Motor neuron (in vitro differentiated cells): ENCODE measurements at regions not wholly inside any gene's neighbourhood (a gene's known extent, or its start where the extent isn't known, plus 50 kb on each side); places are given as distances from the start of the nearest gene placed in this dataset.
A peak's percentile ranks its signal among the peaks of the same experiment; 100 is the strongest.

Source experiments
- ATAC-seq, 8 experiments: fragments of 200-7000 bp; cut with Tn5 transposase; replicated peaks in 6 of 8; 2 replicates each; pipeline ENCODE4 v1.8.0; 2021; ENCODE audit warnings: mild to moderate bottlenecking in 8 of 8, moderate library complexity in 8 of 8
- H3K27ac ChIP-seq, 2 donors: fragments of 250-450 bp; sonication (Bioruptor Pico); 2 replicates each; pipeline ENCODE4 v1.9.0; 2021; ENCODE audit warnings: antibody characterized with exemption in 2 of 2, mild to moderate bottlenecking in 2 of 2, moderate library complexity in 1 of 2
- H3K4me1 ChIP-seq, 2 donors: fragments of 250-450 bp; sonication (Bioruptor Pico); replicated peaks in 1 of 2; 2 replicates each; pipeline ENCODE4 v1.6.1; 2021; ENCODE audit warnings: antibody characterized with exemption in 2 of 2, mild to moderate bottlenecking in 2 of 2, moderate library complexity in 1 of 2
- H3K4me3 ChIP-seq, 5 donors: fragments of 250-450 bp; sonication (Bioruptor Pico); 2 replicates each; pipeline ENCODE4 v1.9.0; 2021; ENCODE audit warnings: antibody characterized with exemption in 5 of 5, mild to moderate bottlenecking in 5 of 5, moderate library complexity in 4 of 5
- WGBS, 10 experiments: fragments of 450-650 bp; shearing (Covaris generic); methylation state at CpG; one replicate each; pipeline ENCODE4 v1.0.0; 2022; 5-methylcytosine and 5-hydroxymethylcytosine counted together
- in situ Hi-C, 9 experiments: fragments of 400-800 bp; cut with MboI; loops; one replicate each; pipeline ENCODE4 v1.15.0; 2021; ENCODE audit warnings: low sequenced_read_pairs in 9 of 9, low pct_unique_long_range_greater_than_20kb in 2 of 9; ENCODE audit not compliant: unreplicated experiment in 9 of 9

DNA sequence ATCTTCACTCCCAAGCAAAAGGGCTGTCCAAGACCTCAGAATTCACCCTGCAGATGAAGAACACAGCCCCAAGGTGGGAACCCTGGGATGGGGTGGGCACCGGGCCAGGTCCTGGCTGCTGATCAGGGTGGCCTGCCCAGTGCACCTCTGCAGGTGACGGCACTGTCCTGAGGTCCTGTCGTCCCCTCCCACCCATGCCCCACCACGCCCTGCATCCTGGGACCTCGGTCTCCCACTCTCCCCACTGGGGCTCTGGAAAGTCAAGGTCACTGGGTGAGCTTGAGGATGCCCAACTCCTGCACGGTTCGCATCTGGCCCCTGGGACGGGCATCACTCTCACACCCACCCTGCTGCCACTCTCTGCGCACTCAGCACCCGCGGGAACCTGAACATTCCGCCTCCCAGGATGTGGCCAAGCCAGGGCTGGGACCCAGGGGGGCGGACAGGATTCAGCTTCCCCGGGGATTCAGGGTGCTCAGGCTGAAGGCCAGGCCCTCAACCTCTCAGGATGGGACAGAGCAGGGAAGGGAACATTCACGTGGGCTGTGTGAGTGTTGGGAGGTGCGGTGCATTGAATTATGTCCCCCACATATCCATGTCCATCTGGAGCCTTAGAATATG is 115.9 kb downstream of the CPZ start:
- H3K4me3 ChIP-seq: no peak overlapping the region
- WGBS, 10 experiments: 50 to 93% (median 82%) methylated on average over 2 to 6 of the region's 16 CpGs; no CpG with 5 or more reads in 5 of the 10 experiments
- in situ Hi-C loops: no loop called here
- H3K27ac ChIP-seq: no peak overlapping the region
- peaks cover 0 to 7% of the 10 kb centered on the region in 2 donors for H3K4me1 ChIP-seq
- no peak for ATAC-seq

DNA sequence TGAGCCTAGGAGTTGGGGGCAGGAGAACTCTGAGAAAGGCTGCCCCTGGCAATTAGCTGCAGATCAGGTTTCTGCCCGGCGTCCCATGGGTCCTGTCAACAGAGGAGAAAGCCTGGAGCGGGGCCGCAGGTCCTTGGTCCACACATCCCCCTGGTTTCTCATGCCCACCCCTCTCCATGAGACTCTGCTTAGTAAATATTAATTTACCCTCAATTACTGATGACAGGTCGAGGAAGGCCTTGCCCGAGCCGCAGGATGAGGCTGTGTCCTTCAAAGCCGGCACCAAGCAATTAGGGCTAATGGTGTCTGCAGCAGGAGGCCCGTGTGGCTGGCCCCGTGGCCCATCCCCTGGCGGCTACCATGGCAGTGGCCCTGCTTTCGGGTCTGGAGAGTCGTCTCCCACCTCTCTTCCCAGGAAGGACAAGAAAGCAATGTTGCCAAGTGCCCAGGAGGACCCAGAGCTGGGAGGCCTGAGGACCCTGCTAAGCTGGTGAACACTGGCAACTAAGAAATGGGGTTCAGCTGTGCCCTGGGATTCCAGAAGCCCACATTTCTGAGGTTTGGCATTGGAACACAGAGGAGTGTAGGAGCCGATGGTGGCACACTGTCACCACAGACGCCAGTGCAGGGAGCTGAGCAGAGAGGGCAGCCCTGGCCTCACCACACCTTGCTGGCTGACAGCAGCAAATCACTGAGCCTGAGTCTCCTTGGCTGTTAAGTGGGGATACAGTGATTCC is 114.6 kb downstream of the CPZ start:
- H3K4me1 ChIP-seq: peaks cover 0 to 7% of the 10 kb centered on the region in 2 donors
- no peak overlapping the region for H3K27ac ChIP-seq
- ATAC-seq: no peak
- WGBS, 10 experiments: 0 to 52% (median 32%) methylated on average over 1 to 7 of the region's 15 CpGs; no CpG with 5 or more reads in 7 of the 10 experiments
- in situ Hi-C loops: no loop called here
- H3K4me3 ChIP-seq: no peak overlapping the region

DNA sequence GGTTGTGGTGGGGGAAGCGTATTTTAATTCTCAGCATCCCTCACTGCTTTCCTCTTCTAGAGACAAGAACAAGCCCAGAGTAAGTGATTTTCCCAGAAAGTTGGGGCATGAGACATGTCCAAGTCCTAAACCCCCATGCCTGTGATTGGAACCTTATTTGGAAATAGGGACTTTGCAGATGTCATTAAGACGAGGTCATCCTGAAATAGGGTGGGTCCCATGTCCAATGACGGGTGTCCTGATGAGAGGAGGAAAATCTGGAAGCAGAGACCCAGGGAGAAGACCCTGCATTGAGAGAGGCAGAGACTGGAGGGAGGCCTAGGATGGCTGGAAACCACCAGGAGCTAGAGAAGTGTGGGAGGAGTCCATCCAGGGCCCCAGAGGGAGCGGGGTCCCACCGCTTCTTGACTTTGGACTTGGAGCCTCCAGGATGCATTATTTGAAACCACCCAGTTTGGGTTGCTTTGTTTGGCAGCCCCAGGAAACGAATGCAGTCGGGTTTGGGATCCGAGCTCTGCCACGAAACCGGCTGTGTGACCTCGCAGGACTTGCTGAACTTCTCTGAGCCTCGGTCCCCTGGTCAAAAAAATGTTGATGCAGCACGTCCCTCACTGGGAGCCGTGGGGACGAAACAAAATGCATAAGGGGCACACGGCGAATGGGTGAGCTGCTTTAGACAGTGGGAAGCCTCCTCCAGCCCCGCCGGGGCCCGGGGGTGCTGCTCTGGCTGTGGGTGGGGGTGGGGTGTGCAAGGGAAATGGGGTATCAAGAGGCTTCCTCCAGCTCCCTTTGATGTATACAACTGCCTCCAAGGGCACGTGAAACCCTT is 113.9 kb downstream of the CPZ start:
- WGBS, 10 experiments: 0 to 80% (median 51%) methylated on average over 1 to 5 of the region's 21 CpGs; no CpG with 5 or more reads in 5 of the 10 experiments
- H3K27ac ChIP-seq: no peak overlapping the region
- in situ Hi-C loops: no loop called here
- peaks cover 0 to 7% of the 10 kb centered on the region in 2 donors for H3K4me1 ChIP-seq
- H3K4me3 ChIP-seq: no peak overlapping the region
- ATAC-seq: no peak

DNA sequence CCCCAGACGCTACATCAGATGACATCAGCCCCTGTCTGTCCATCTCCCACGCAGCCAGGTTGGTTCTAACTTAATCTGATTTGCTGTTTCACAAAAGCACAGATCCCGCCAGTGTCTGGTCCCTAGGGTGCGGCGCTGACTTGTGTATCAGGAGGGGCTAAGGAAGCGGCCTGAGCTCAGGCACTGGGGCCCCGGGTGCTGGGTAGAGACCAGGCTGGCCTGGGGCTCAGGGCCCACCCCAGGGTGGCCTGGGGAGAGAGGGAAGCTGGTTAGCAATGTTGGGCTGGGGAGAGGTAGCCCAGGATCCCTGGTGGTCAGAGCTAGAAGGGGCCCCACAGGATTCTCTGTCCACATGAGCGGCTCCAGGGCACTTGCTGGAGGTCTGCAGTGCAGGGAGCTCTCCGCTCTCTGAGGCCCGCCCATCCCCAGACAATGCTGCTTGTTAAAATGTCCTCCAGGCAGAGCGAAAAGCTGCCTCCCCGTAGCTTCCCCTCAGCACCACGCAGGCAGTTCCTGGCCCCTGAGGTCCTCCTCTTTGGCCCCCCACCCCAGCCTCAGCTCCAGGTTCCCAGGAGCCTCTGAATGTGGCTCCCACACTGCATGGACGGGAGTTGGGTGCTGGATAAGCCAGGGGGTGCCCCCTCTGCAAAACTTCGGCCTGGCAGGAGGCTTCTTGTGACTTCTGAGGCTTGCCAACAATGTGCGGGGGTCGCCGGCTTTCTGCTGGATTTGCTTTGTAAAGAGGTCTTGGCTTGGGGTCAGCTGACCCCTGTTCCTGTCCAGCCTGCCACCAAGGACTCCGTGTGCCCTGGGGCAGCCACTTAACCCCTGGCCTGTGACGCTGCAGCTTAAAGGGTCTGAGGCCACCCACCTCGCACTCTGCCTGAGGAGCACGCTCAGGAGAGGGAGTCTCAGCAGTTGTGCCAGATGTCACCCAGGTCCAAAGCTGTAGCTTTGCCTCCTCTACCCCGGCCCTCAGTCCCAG is 112.9 kb downstream of the CPZ start:
- 4 to 68% (median 52%) methylated on average over 4 to 11 of the region's 23 CpGs; no CpG with 5 or more reads in 4 of the 10 experiments for WGBS, 10 experiments
- Histone ChIP-seq H3K4me1 (peaks cover 2 to 7% of the 10 kb centered on the region in 2 donors), H3K27ac (no peak overlapping the region), H3K4me3 (no peak overlapping the region)
- peak in 4 of 8 experiments; percentile 49 to 61 (median 54) for ATAC-seq
- in situ Hi-C loops: no loop called here

DNA sequence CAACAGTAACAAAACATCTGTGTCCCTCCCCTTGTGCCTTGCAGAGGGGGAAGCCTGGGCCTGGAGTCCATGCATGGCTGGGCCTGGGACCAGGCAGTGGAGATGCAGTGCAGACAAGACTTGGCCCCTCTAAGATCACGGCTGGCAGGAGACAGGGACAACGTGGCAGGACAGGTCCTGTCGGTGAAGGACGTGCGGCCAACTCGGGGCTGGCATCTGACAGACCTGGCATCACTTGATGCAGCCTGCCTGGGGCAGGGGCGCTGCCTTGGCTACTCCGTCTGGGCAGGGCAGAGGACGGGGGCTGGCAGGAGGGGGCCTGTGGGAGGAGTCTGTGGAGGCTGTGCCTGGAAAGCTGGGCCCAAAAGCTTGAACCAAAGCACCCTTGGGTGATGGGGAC is 112.1 kb downstream of the CPZ start:
- no peak for ATAC-seq
- 0 to 86% methylated on average over 1 to 4 of the region's 9 CpGs; no CpG with 5 or more reads in 8 of the 10 experiments for WGBS, 10 experiments
- Histone ChIP-seq H3K4me3 (no peak overlapping the region), H3K4me1 (peaks cover 2 to 7% of the 10 kb centered on the region in 2 donors), H3K27ac (no peak overlapping the region)
- in situ Hi-C loops: no loop called here

DNA sequence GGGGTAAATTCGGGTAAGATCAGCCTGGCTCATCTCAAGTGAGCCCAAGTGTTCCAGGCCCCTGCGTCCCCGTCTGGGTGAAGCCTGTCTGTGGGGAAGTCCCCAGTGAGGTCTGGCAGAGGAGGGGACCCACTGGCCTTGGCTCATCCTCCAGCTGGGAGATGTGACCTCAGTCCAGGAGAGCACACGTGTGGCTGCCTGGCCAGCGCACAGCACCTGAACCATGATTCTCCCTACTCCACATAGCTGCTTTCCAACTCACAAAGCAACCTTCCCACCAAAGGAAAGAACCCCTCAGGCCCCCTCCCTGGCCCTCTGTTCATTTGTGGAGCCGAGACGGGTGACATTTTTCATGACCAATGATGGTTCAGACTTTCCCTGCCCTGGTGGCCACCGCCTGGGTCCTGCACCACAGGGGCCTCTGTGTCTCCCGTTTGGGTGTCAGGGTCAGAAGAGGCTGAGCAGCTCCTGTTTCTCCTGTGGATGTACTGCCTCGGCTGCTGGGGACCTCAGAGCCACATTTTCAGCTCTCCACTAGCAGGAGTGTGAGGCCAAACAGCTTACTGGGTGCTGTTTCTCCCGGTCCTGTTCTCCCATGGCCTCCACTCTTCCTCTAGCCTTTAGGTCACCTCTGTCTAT is 111.4 kb downstream of the CPZ start:
- WGBS, 10 experiments: 0 to 57% (median 20%) methylated on average over 1 to 7 of the region's 11 CpGs; no CpG with 5 or more reads in 3 of the 10 experiments
- Histone ChIP-seq H3K27ac (no peak overlapping the region), H3K4me3 (no peak overlapping the region), H3K4me1 (peaks cover 2 to 7% of the 10 kb centered on the region in 2 donors)
- no peak for ATAC-seq
- in situ Hi-C loops: no loop called here

DNA sequence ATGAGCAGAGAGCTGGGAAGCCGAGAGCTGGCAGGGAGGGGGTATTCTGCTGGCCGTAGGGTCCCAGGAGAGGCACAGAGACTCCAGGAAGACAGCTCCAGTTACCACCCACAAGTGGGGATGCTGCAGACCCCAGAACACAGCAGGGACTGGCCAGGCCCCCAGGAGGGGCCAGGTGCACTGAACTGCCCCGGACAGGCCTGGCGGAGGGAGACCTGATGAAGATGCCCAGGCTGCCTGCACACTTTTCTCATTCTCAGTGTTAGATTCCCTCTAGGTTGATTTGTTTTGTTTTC is 110.8 kb downstream of the CPZ start:
- WGBS, 10 experiments: 96% methylated on average over 3 of the region's 4 CpGs; no CpG with 5 or more reads in 9 of the 10 experiments
- Histone ChIP-seq H3K4me1 (peaks cover 2 to 7% of the 10 kb centered on the region in 2 donors), H3K27ac (no peak overlapping the region), H3K4me3 (no peak overlapping the region)
- ATAC-seq: no peak
- in situ Hi-C loops: no loop called here

DNA sequence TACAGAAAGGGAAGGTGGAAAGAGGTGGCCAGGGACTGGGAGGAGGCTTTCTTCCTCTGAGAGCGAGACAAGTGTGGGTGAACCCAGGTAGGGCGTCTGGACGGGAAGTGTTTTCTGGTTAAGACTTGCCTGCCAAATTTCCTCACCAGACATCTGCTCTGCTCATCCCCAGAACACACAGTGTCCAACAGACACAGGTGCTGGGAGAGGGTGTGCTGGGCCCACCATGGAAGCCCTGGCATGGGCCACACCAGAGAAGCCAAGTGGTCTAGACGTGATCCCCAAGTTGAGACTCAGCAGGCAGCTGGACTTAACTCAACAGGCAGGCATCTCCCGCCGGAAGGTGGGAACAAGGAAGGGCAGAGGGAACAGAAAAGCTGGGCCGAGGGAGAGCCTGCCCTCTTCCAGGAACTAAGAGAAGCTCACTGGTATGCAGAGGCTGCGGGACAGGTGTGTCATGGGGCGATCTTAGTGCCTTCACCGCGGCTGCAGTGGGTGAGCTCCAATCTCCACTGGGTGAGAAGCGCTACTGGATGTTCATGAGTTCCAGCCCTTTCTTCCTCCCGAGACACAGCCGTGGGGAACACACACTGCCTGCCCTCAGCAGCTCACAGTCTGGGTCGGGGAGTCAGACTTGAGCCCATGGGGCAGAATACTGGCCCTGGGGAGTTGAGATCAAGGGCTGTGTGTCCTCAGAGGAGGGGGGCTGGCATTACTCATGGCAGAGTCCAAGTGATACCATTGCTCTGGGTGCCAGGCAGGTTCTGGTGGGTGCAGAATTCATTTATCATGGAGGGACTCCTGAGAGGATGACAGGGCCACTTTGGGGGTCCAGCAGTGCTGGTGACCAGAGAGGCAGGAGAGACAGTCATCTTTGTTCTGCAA is 110.2 kb downstream of the CPZ start:
- H3K27ac ChIP-seq: no peak overlapping the region
- no peak overlapping the region for H3K4me3 ChIP-seq
- 40 to 100% (median 80%) methylated on average over 1 to 11 of the region's 15 CpGs; no CpG with 5 or more reads in 3 of the 10 experiments for WGBS, 10 experiments
- in situ Hi-C loops: no loop called here
- H3K4me1 ChIP-seq: peaks cover 2 to 7% of the 10 kb centered on the region in 2 donors
- ATAC-seq: no peak

DNA sequence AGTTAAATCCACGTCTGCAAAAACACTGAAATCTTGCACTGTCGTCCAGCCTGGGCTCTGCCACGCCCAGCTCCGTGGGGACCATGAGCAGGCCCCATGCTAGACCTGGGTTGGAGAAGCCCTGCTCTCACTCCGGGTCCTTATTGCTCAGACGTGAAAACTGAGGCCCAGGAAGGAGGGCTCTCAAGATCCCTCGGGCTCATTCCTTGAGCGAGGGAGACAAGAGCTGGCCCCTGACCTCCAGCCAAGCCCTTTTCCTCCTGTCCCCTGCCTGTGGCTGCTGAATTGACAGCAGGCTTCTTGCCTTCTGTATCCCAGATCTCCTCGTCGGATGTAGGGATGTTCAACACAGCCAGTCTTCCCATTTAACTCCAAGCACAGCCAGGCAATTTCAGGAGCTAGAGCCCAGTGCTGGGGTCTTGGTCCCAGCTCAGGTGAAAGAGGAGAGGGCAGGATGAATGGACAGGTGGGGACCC is 109.5 kb downstream of the CPZ start:
- no peak for ATAC-seq
- in situ Hi-C loops: no loop called here

DNA sequence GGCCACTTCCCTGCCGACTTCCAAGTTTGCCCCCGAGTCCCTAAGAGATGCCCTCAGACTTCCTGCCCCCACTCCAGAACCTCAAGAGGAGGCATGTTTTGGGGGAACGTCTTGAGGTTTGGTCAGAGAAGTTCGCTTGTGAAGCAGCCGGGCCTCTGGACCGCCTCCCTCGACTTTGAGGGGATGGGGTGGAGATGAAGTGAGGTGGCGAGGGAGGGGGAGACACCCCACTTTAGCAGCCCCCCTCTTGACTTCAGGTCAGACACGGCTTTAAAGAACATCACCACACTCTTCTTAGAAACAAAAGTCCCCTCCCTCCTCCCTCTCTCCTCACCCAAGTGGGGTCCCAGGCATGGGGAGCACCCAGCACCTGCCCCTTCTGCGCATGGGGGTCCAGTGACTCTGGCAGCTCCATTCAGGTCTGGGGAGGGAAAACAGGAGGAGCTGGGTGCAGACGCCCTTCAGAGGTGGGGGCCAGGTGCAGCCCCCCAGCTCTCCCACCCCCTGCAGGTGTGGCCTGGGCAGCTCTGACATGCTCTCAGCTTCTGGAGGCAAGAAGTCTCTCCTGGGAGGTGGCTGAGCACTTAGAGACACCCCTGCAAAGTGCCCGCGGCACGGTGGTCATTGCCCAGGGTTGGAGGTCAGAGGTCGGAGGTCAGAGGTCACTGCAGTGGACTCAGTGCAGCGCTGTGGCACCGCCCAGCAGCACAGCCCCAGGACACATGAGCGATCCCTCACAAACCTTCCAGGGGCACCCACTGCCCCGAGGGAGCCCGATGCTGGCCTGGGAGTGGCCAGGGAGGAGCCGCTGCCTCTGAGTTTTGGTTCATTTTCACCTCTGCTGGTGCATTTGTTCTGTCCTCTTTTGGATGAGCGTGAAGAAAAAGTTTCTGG is 108.8 kb downstream of the CPZ start:
- no peak for ATAC-seq
- 25 to 100% (median 78%) methylated on average over 2 to 4 of the region's 22 CpGs; no CpG with 5 or more reads in 3 of the 10 experiments for WGBS, 10 experiments
- Histone ChIP-seq H3K4me3 (no peak overlapping the region), H3K4me1 (peaks cover 2 to 7% of the 10 kb centered on the region in 2 donors), H3K27ac (no peak overlapping the region)
- in situ Hi-C loops: no loop called here

More for the DNA sequence above, 109.5 kb downstream of the CPZ start:
- Histone ChIP-seq H3K4me3 (no peak overlapping the region), H3K27ac (no peak overlapping the region), H3K4me1 (peaks cover 2 to 7% of the 10 kb centered on the region in 2 donors)
- WGBS, 10 experiments: 22 to 90% (median 68%) methylated on average over 1 to 5 of the region's 10 CpGs; no CpG with 5 or more reads in 4 of the 10 experiments
